ENCODE measurements at regions not wholly inside any gene's neighbourhood (a gene's known extent, or its start where the extent isn't known, plus 50 kb on each side); places are given as distances from the start of the nearest gene placed in this dataset.

DNA sequence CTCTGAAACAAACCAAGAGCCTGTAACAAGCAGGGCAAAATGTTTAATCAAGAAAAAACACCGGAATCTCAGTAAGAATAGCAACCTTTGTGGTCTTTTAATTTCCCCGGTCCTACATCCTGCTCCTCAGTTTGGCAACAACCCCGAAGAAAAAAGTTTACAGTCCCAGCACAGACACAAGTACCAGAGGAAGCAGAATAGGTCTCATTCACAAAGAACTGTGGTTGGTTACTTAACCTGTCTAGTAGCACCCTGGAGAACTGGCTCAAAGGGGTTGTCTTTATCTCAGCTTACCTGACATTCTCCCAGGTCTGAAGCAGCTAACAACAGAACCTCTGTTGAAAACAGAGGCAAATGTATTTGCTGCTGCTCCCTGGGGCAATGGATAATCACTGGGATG lies 399.3 kb downstream of the AJAP1 start:
- H3K27ac Mint-ChIP-seq, result no peak overlapping the region
- no peaks in the 10 kb centered on the region for H3K27me3 Mint-ChIP-seq
- ChIA-PET CTCF (no interaction called here), POLR2A (no interaction called here)
- DNase-seq, result no peak
- no peaks in the 10 kb centered on the region for H3K36me3 Mint-ChIP-seq (ENCODE audit: low read depth)
- no peaks in the 10 kb centered on the region for H3K4me1 Mint-ChIP-seq
- H3K4me3 Mint-ChIP-seq, result no peak overlapping the region
- H3K9me3 Mint-ChIP-seq, result peaks cover 8% of the 10 kb centered on the region

GRCh38 chr1:5029136-5029535 lies 374.7 kb downstream of the AJAP1 start:
- Mint-ChIP-seq H3K27ac (no peak overlapping the region), H3K36me3 (ENCODE audit: low read depth) (no peaks in the 10 kb centered on the region), H3K9me3 (peaks cover 3% of the 10 kb centered on the region), H3K27me3 (no peaks in the 10 kb centered on the region), H3K4me1 (no peaks in the 10 kb centered on the region), H3K4me3 (no peak overlapping the region)
- ChIA-PET CTCF (no interaction called here), POLR2A (no interaction called here)
- no peak for DNase-seq

GRCh38 chr1:5012249-5012648 lies 357.8 kb downstream of the AJAP1 start:
- no peak overlapping the region for H3K27ac Mint-ChIP-seq
- H3K27me3 Mint-ChIP-seq, result no peaks in the 10 kb centered on the region
- H3K9me3 Mint-ChIP-seq, result no peaks in the 10 kb centered on the region
- ChIA-PET CTCF (no interaction called here), POLR2A (no interaction called here)
- no peak overlapping the region for H3K4me3 Mint-ChIP-seq
- no peaks in the 10 kb centered on the region for H3K36me3 Mint-ChIP-seq (ENCODE audit: low read depth)
- H3K4me1 Mint-ChIP-seq, result no peaks in the 10 kb centered on the region
- DNase-seq, result no peak

- no peaks in the 10 kb centered on the region for H3K9me3 Mint-ChIP-seq
- H3K27me3 Mint-ChIP-seq, result no peaks in the 10 kb centered on the region
- no peak for DNase-seq
- ChIA-PET CTCF (no interaction called here), POLR2A (no interaction called here)
- no peak overlapping the region for H3K27ac Mint-ChIP-seq
- no peaks in the 10 kb centered on the region for H3K36me3 Mint-ChIP-seq (ENCODE audit: low read depth)
- H3K4me1 Mint-ChIP-seq, result no peaks in the 10 kb centered on the region
- no peak overlapping the region for H3K4me3 Mint-ChIP-seq
Observed at GRCh38 chr1:5010656-5011055, 356.2 kb downstream of the AJAP1 start.

- no peaks in the 10 kb centered on the region for H3K27me3 Mint-ChIP-seq
Observed at GRCh38 chr1:5010236-5010635, 355.8 kb downstream of the AJAP1 start.

DNA sequence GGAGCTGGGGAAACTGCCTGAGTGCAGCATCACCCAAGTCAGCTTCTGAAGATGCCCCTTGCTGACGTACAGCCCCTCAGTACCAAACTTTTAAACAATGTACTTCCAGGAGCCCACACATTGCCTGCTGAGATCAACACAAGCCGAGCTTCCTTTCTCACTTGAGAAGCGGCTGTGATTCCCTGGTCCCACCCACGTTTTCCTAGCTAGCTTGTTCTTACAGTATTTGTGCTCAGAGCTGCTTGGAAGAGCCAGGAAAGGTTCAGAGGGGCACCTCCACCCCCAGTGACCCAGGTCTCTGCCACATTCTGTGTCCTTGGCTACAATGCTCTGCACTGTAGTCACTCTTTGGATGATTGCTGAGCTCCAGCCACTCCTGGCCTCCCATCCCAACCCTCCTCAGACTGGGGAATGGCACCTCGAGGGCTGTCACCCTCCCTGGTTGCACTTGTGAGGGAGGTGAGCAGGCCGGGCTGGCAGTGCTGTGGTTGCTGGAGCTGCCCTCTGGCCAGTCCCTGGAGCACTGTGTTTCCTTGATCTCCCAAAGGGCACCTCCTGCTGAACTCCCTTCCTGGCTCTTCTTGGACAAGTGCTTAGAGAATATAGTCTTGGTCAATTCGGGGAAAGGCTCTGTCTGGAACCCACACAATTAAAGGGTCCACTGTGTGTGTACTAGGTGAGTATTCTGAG lies 355.1 kb downstream of the AJAP1 start:
- ChIA-PET CTCF (no interaction called here), POLR2A (no interaction called here)
- no peak for DNase-seq
- H3K4me3 Mint-ChIP-seq, result no peak overlapping the region
- no peaks in the 10 kb centered on the region for H3K27me3 Mint-ChIP-seq
- H3K4me1 Mint-ChIP-seq, result no peaks in the 10 kb centered on the region
- no peak overlapping the region for H3K27ac Mint-ChIP-seq
- no peaks in the 10 kb centered on the region for H3K36me3 Mint-ChIP-seq (ENCODE audit: low read depth)
- H3K9me3 Mint-ChIP-seq, result no peaks in the 10 kb centered on the region

More at GRCh38 chr1:5010236-5010635, 355.8 kb downstream of the AJAP1 start:
- Mint-ChIP-seq H3K36me3 (ENCODE audit: low read depth) (no peaks in the 10 kb centered on the region), H3K9me3 (no peaks in the 10 kb centered on the region), H3K27ac (no peak overlapping the region), H3K4me1 (no peaks in the 10 kb centered on the region), H3K4me3 (no peak overlapping the region)
- POLR2A ChIA-PET, result no interaction called here
- CTCF ChIA-PET, result no interaction called here
- DNase-seq, result no peak

GRCh38 chr1:5005171-5005570 lies 350.8 kb downstream of the AJAP1 start:
- DNase-seq, result no peak
- H3K36me3 Mint-ChIP-seq (ENCODE audit: low read depth), result no peaks in the 10 kb centered on the region
- no peak overlapping the region for H3K27ac Mint-ChIP-seq
- no peak overlapping the region for H3K4me3 Mint-ChIP-seq
- H3K4me1 Mint-ChIP-seq, result no peaks in the 10 kb centered on the region
- H3K27me3 Mint-ChIP-seq, result no peaks in the 10 kb centered on the region
- ChIA-PET CTCF (no interaction called here), POLR2A (no interaction called here)
- no peaks in the 10 kb centered on the region for H3K9me3 Mint-ChIP-seq

DNA sequence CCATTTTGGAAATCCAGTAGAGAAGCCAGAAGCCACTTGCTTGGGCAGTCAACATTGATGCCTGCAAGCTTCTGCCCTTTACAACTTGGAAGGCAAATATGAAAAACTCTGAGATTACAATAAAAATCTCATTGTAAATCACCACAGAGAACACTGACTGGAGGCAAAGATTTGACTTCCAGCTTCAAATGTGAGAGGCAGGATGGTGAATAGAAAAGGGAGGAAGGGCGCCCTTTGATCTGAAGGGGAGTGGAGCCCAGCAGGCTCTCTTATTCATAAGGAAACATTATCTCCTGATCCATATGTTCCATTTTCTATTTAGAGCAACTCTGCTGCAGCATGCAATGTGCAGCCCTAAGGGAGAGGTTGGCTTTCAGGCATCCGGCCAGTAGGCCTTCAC lies 348.3 kb downstream of the AJAP1 start:
- POLR2A ChIA-PET, result no interaction called here
- no peaks in the 10 kb centered on the region for H3K27me3 Mint-ChIP-seq
- no peaks in the 10 kb centered on the region for H3K9me3 Mint-ChIP-seq
- no peak overlapping the region for H3K4me3 Mint-ChIP-seq
- no peak for DNase-seq
- H3K27ac Mint-ChIP-seq, result no peak overlapping the region
- CTCF ChIA-PET, result no interaction called here
- H3K4me1 Mint-ChIP-seq, result no peaks in the 10 kb centered on the region
- no peaks in the 10 kb centered on the region for H3K36me3 Mint-ChIP-seq (ENCODE audit: low read depth)

DNA sequence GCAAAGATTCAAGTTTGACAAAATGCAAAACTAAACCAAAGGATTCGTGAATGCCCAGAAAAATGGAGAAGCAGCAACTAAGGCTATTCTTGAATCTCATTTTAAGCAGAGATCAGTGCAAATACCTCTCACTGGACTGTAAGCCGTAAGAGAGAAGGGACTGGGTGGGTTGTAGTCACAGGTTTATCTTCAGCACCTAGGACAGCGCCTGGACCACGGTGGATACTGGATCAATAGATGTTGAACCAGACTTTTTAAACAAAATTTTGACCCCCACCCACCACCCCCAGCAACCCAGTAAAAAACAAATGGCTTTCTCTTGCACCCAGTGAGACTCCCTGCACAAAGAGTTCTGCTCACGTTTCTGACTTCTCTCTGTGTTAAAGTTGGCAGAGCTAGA lies 347.1 kb downstream of the AJAP1 start:
- H3K27ac Mint-ChIP-seq, result no peak overlapping the region
- POLR2A ChIA-PET, result no interaction called here

GRCh38 chr1:4986306-4986705 lies 331.9 kb downstream of the AJAP1 start:
- CTCF ChIA-PET, result no interaction called here
- POLR2A ChIA-PET, result no interaction called here
- Mint-ChIP-seq H3K36me3 (ENCODE audit: low read depth) (no peaks in the 10 kb centered on the region), H3K4me3 (no peak overlapping the region), H3K4me1 (no peaks in the 10 kb centered on the region), H3K9me3 (no peaks in the 10 kb centered on the region), H3K27me3 (no peaks in the 10 kb centered on the region), H3K27ac (no peak overlapping the region)
- no peak for DNase-seq

More for the DNA sequence above, 347.1 kb downstream of the AJAP1 start:
- peak; percentile 13 for DNase-seq
- H3K9me3 Mint-ChIP-seq, result no peaks in the 10 kb centered on the region
- H3K4me3 Mint-ChIP-seq, result no peak overlapping the region
- CTCF ChIA-PET, result no interaction called here
- no peaks in the 10 kb centered on the region for H3K4me1 Mint-ChIP-seq
- H3K36me3 Mint-ChIP-seq (ENCODE audit: low read depth), result no peaks in the 10 kb centered on the region
- H3K27me3 Mint-ChIP-seq, result no peaks in the 10 kb centered on the region

DNA sequence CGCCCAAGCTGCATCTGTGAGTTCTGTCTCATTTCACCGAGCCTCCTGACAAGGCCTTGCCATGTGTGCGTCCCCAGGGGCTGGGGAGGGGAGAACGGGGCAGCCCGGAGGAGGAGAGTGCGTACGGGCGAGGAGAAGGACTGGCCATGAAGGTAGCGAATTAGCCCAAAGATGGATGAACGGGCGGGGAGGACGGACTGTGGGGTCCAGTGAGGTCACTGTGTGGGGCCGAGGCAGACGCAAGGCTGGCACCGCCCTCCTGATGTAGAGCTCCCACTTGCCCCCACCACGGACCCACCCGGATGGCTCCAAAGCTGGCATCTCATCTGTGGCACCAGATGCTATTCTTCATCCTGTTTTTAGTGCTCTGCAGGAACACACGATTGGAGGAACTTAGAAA lies 330.4 kb downstream of the AJAP1 start:
- Mint-ChIP-seq H3K36me3 (ENCODE audit: low read depth) (no peaks in the 10 kb centered on the region), H3K4me1 (no peaks in the 10 kb centered on the region), H3K27me3 (no peaks in the 10 kb centered on the region), H3K4me3 (no peak overlapping the region), H3K9me3 (no peaks in the 10 kb centered on the region), H3K27ac (no peak overlapping the region)
- ChIA-PET CTCF (no interaction called here), POLR2A (no interaction called here)
- DNase-seq, result no peak

- DNase-seq, result no peak
- Mint-ChIP-seq H3K27ac (no peak overlapping the region), H3K27me3 (no peaks in the 10 kb centered on the region), H3K4me3 (no peak overlapping the region), H3K9me3 (no peaks in the 10 kb centered on the region), H3K36me3 (ENCODE audit: low read depth) (no peaks in the 10 kb centered on the region), H3K4me1 (no peaks in the 10 kb centered on the region)
- CTCF ChIA-PET, result no interaction called here
- POLR2A ChIA-PET, result no interaction called here
Observed at GRCh38 chr1:4980211-4980610, 325.8 kb downstream of the AJAP1 start.

GRCh38 chr1:4978660-4979390 lies 324.4 kb downstream of the AJAP1 start:
- Mint-ChIP-seq H3K4me3 (no peak overlapping the region), H3K27ac (no peak overlapping the region), H3K27me3 (no peaks in the 10 kb centered on the region), H3K9me3 (no peaks in the 10 kb centered on the region), H3K4me1 (no peaks in the 10 kb centered on the region), H3K36me3 (ENCODE audit: low read depth) (no peaks in the 10 kb centered on the region)
- ChIA-PET CTCF (no interaction called here), POLR2A (no interaction called here)
- DNase-seq, result no peak

GRCh38 chr1:4977701-4978100 lies 323.3 kb downstream of the AJAP1 start:
- Mint-ChIP-seq H3K27ac (no peak overlapping the region), H3K4me1 (no peaks in the 10 kb centered on the region), H3K9me3 (no peaks in the 10 kb centered on the region), H3K36me3 (ENCODE audit: low read depth) (no peaks in the 10 kb centered on the region), H3K27me3 (no peaks in the 10 kb centered on the region), H3K4me3 (no peak overlapping the region)
- ChIA-PET CTCF (no interaction called here), POLR2A (no interaction called here)
- no peak for DNase-seq
